HG03565 (cell line): ENCODE measurements at regions not wholly inside any gene's neighbourhood (a gene's known extent, or its start where the extent isn't known, plus 50 kb on each side); places are given as distances from the start of the nearest gene placed in this dataset.

Experiments used
- ATAC-seq: cut with Tn5 transposase; IDR thresholded peaks from one replicate; pipeline ENCODE4 v1.9.1; 2021; ENCODE audit warnings: mild to moderate bottlenecking, moderate library complexity; ENCODE audit not compliant: unreplicated experiment

DNA sequence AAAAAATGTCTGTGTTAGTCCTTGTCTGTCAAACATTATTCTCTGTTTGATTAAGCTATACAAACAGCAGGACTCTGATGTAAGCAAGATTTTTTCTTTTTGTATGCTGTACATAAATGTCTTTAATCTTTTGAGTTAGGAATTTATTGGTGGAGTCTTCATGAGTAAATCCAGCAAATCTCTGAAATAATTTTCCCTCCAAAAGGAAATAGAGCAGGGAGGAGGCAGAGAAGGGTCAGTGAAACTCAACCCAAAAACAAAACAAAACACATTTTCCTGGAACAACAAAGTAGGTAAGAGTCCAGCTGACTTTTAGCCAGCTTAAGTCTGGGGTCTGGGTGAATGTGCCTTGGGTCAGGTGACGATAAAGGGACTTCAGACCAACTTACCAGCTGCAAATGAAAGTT is 113.7 kb downstream of the FOXA2 start:
- ATAC-seq: no peak

DNA sequence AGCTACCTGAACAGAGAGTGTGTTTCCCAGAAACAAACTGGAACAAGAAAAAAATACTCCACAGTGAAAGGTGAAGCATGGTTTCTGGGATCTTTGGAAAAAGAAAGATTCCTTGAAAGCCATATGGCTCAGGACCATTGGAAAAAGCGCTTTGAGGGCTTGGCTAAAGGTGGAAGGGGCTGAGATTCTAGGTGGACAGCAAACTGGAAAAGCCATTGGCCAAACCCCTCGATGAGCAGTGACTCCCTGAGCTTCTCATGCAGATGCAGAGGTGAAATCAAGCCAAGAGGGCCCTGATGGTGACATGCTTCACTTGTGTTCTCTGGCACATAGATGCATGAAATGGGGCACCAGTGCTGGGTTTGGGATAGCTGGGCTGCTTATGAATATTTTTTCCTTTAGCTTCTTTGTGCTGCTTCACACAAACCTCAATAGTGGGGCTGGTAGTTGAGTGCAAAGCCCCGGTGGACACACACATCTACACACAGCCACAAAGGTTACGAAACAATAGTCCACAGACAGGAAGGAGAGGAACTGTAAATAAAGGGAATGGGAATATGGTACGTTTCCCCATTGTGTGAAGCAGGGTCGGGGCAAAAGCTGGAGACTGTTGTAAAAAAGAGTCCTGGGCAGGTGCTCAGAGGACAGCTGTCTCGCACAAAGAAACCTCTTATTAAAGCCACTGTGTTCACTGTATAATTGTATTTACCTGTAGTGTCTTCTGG is 117.8 kb downstream of the FOXA2 start:
- ATAC-seq: no peak

DNA sequence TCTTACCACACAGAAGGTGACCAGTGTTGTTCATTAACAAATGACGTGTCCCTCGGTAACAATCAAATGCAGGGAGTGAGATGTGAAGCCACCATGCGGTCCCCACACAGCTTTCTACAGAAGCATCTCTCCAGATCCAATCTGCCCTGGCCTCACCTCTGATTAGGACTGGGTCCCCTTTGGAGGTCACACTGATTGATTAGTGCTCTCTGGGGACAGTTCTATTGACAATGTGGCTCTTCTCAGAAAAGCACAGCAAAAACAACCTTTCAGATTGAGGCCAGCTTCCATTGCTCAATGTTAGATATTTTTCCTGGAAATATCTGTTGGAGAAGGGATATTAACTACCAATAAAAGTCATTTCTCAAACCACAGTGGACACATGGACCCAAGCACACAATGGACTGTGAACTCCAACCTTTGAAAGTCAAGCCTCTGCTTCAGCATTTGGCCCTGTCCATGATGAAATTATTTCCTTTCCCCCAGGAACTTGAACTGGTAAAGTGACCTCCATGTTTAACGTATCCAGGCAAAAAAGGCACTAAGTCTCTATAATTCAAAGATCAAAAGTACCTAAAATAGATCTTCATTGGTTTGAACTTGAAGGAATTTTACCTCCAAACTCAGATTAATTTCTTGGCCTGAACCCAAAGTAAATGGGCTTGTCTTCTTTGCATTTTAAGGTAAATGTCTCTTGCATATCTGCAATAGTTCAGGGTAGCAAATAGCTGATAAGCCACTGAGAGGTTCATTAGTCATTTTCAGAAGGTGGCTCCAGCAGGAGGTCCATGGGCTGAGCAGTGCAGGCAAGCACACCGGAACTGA is 118.5 kb downstream of the FOXA2 start:
- ATAC-seq: no peak

DNA sequence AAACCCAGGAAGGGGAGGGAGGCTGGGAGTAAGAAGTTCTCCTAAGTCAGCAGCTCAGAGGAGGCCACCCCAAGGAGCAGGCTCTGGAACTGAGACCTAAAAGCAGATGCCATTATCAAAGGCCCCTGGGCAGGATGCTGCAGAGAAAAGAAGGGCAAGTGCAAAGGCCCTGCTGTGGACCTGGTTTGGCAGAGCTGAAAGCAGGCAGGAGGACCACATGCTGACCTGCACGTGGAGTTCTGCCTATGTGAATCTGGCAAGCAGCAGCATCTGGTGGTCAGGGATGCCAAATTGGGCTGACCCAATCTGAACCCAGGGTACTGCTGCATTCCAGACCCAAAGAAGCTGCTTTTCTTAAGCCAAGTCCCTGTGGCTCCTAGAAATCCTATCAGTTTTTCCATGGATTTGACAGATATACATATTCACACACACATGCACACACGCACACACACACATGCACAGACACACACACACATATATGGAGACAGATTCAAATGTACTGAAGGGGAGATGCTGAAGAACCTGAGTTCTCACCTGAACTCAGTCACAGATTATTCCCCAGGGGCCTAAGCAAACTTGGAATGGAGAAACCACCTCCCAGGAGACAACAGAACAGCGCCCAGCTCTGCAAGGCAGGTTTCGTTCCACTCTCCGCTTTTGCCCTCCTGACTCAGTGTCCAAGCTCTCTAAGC is 119.9 kb downstream of the FOXA2 start:
- no peak for ATAC-seq

DNA sequence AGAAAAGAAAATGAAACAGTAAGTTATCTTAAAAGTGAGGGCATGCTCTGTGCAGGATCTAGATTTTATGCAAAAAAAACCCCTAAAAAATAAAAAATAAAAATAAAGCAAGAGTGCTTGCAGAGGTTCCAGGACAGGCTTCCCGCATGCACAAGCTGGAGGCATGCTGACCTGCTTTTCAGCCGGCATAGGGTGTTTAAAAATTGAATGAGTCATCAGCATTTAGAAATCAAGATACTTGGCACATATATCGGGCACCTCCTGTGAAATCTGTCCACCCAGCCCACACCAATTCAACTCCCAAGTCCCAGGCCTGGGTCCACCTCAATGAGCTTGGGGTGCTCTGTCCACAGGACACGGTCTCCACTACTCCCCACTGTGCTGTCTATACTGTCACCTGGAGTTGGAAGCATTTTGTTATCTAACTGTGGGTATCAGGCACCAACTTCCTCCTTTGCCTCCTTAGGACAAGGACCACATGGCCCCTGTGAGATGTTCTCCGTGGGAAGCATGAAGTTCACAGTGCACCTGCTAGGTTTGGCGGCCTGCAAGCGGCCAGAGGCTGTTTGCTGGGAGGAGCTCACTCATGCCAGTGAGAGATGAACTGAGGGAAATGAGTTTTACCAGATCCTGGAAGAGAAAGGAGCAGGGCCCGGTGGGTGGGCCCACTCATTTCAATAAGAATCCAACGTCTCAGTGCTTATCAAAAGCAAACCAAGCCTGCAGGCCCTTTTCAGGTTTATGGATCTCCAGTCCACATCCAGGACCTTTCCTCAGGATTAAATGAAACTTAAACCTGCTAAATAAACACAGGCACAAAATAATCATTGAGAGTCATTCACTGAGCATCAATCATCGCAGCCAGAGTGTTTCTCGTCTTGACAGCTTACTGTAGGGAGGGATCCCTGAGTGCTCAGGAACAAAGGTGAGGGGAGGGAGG is 121.1 kb downstream of the FOXA2 start:
- ATAC-seq: no peak

DNA sequence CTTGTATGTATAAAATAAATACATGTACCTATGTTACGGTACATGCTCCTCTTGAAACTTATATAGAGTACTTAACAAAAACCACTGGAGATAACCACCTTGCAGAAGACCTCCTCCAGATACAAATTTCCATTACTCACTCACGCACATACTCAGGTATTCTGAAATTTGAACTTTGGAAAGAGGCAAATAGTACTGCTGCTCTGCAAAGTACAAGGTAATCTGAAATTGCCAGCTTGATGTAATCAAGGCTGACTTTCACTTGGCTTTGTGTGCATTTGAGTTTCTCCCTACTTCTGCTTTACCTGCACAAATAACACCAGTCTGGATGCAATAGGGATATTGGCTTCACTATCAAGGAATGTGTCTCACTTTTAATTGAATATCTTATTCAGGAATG is 123.6 kb downstream of the FOXA2 start:
- ATAC-seq: no peak

DNA sequence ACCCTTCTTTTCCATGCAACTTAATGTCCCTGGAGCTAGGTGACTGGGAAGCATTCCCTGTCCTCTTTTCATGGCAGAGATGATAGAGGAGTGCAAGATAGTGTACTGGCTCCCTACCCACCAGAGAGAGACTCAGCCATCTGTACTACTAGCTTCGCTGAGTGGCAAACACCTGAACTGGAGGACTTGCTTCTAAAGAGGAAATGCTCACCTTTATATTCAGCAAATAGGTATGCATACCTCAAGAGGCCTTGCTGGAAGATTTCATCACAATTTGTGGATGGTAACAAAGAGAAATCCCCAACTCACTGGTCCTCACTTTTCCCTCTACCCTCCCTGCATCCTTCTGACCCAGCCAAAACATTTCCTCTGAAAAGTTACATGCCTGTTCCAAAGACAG is 124.1 kb downstream of the FOXA2 start:
- no peak for ATAC-seq

DNA sequence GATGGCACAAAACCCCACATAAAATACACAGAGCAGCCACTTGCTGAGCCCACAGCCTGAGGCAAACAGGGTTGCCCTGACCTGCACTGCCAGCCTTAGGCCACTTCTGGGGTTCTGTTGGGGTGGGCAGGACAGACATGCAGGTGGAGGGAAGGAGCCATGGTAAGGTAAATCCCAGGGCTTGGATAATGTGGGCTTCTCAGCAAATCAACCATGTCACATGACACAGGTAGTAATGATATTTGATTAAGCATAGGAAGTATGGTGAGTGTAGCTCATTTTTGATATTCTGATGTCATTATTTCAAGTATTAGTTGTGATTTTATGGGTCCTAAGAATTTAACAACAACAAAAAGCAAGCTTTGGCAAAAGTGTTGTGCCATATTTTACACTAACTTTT is 124.6 kb downstream of the FOXA2 start:
- ATAC-seq: no peak

DNA sequence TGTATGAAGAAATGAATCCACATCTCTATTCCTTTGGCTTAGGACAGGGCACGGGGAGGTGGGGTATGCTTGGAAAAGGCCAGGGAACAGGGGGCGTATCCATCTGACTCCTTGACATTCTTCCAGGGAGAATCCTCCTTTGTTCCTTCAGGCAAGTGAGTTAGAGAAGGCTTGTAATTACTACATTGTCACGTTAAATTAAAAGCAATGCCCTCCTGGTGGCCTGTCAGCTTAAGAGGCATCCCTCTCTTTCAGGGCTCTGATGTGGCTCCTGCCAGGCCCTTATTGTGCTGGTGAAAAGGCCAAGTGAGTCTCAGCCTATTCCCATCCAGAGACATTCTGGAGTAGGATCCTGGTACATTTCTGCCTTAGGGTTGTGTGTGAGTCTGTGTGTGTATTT is 128.3 kb downstream of the FOXA2 start:
- no peak for ATAC-seq

DNA sequence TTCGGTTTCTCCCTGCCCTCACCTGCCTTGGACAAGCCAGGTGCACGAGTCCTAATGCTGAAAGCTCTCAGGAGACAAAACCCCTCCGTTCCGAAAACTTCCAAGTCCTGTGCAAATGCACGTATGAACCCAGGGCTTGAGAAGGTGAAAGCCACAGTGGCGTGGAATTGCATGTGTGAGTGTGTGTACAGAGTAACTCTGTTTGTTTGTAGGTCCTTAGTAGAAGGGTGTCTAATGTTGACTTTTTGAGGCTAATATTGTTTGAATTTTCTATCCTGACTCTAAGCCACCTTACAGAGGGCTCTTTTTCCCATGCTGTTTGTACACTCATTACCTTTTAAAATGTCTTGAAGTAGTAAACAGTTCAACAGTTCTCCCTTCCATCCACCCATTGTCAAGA is 129.1 kb downstream of the FOXA2 start:
- no peak for ATAC-seq

DNA sequence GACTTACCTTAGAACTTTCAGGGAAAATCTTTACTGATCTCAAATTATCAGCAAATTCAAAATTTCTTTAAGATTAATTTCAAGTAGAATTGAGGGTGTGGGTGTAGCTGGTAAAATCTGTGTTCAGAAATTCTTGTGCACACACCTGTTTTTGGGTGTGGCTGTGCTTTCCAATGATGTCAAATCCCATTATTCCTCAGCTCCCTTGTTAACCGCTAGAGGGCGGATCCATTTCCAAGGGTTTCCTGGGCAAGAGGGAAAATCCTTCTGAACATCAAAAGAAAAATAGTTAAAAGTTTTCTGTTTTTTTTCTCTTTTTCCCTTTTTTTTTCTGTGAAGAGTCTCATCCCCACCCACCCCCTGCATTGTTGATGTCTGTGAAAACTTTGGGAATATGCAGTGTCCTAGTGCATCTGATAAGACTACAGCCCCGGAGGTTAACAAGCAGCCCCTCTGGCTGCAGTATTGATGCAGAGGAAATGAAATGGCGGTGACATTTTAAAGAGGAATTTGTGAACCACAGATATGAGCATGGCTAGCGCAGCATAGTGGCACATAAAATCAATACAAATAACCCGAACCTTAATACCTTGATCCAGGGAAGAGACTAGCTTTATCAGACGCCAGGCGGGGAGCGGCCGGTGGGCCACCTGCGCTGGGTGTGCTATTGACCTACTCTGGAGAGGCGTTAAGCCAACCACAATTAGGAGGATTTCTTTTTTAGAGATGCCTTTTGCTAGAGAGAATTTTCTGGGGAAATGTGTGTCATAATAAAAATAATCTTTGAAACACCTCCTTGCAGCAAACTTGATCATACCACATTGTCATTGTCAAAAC is 130.9 kb downstream of the FOXA2 start:
- no peak for ATAC-seq

DNA sequence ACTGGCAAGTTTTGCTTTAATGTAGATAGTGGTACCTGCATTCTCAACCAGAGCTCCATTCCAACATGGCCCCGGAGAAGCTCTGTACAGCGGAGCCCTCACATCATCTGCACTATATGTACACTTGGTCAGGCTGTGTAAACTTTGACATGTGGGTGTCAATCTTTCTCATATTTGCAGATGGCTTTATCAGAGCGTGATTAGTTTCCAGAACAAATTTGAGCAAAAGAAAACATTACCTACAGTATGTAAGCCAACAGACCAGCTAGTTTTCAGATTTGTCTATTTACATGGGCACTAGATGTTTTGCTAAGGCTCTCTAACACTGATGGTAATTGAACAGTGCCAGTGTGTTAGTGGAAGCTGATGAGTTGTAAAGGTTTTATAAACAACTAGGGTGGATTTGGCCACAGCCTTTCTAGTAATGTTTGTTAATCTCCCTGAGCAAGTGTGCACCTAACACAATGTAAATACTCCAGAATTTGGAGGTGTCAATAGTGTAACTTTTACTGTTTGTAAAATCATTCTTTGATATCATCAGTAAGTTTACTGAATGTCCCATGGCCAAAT is 131.8 kb downstream of the FOXA2 start:
- ATAC-seq: no peak

DNA sequence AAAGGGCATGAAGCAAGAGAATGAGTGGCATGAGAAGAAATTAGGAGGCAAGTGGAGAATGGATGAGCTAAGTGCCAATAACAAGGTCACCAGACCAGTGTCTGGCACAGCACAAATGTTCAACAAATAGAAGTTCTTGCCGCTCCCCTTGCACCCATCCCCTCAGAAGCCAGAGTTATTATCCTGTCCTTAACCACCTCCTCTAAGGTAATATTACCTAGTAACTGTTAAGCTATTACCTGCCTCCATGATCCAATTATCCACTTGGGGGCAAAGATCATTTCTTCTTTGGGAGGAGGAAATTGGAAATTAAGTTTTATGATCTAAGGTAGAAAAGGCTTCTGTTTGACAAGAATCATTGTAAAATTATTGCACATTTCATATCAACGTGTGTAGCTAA is 133.8 kb downstream of the FOXA2 start:
- no peak for ATAC-seq

DNA sequence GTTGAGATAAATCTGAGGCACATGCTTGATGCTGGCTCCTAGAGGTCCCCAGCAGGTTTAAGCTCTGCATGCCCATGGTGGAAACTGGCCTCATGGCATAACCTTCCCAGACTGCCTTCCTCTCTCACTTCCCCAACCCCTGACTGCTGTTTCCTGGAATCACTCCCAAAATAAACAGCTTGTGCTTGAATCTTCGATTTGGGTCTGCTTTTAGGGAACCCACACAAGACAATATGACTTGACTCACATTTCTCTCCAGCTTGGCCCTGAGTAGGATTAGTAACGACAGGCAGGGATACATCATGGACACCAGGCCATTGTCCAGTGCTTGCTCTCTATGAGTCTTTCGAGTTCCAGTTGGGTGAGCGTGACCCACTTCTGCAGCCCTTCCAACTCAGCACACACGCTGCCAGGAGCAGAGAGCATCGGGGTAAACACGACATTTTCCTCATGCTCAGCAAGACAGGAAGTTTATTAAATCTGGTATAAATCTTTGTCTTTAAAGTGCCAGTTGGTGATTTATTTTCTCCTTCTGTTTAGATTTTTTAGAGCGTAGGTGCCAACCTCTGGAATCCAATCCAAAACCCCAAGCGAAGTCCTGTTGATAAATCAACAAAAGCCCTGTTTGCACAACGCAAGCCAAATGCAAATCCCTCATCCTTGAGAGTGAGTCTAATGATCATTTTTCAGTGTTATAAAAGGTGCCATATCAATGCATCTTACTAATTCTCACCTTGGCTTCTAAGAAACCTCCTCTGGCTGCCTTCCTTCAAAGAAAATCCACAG is 135.0 kb downstream of the FOXA2 start:
- no peak for ATAC-seq

DNA sequence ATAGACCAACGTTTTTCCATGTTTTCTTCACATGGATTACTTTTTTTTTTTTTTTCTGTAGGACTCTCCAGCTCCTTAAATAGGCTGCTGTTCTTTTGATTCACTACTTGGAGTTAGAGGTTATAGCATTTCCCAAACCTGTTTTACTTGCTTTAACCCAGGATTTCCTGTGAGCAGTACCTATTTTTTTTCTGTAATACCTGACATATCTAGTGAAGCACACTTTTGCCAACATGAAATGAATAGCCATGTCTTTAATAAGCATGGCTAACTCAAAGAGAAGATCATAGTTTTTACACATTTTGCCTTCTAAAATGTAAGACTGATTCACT is 137.0 kb downstream of the FOXA2 start:
- ATAC-seq: no peak

DNA sequence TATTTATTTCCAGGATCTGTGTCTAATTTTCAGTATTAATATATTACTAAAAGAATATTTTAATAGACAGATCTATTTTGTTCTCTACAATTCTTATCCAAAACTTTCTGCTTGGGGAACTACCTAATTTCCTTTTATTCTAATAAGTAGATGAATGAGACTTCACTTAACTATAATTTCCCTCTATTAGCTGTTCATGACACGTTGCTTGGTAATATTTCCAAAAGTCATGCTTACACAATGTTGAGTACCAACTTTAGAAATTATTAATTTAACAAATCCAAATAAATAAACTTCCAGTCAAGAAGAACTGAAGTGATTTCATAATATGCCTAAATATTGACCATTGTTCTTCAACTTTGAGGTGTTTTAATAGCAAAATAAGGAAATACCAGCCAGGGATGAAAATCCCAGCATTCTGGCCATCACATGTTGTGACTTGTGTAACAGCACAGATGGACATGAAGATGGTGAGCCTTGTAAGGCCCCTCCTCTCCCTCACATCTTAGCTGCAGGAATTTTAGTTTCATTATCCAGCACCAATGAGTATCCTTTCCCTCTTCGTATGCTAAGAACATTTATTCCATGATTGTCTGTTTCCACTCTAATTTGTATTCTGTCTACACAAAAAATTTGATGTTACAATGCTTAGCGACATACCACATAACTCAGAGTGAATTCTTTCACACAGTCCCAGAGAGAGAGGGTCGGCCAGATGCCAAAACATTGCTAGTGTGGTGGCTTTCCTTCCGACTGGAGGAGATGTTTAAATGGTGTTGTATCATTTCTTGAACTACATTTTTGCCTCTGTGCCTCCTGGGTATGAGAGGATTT is 137.5 kb downstream of the FOXA2 start:
- ATAC-seq: no peak

DNA sequence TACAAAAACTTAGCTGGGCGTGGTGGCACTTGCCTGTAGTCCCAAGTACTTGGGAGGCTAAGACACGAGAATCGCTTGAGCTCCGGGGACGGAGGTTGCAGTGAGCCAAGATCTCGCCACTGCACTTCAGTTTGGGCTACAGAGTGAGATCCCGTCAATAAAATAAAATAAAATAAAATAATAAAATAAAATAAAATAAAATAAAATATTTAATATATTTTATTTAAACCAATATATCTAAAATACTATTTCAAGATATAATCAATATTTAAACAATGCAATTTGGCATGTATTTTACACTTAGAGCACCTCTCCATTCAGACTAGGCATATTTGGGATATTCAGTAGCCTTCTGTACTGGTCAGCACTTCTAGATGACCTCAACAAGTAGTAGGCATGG is 142.1 kb downstream of the FOXA2 start:
- no peak for ATAC-seq

DNA sequence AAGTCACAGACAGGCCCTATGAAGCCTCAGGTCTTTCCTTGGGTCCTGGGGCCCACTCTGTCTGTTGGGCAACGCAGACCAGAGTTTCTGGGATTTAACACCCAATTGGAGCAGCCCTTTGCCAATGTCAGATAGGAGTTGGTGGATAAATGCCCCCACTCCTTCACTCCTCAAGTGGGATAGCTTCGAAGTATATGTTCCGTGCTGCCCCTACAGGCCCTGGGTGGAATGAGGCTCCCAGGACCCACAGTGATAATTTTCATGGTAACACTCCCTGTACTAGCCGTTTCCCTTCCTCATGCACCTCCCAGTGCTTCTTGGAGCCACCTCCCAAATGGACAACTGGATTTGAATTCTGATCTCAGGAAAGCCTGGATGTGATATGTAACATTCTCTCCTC is 145.4 kb downstream of the FOXA2 start:
- ATAC-seq: no peak
